ENCODE measurements at regions not wholly inside any gene's neighbourhood (a gene's known extent, or its start where the extent isn't known, plus 50 kb on each side); places are given as distances from the start of the nearest gene placed in this dataset.

DNA sequence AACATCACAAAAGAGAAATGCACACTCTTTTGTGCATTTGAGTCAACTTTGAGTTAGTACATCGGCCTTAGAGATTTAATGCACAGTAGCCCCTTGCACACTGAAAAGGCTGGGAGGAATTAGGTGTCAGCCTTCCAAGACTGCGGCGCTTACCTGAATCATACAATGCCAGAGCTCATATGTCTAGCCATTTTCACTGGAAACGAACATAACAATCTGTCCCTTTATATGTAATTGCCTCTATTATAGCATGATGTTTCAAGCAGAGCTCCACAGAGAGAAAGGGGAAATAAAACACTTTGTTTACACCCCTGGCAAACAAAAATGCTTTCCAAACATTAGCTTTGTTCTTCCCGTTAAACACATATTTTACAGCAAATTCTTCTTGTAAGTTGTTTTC, 315.7 kb upstream of the SLCO3A1 start:
- Mint-ChIP-seq H3K4me3 (ENCODE audit: unreplicated experiment) (no peak overlapping the region), H3K4me1 (ENCODE audit: unreplicated experiment) (no peaks in the 10 kb centered on the region), H3K9me3 (ENCODE audit: unreplicated experiment) (no peaks in the 10 kb centered on the region), H3K36me3 (ENCODE audit: low read depth, unreplicated experiment) (no peaks in the 10 kb centered on the region), H3K27me3 (ENCODE audit: unreplicated experiment) (no peaks in the 10 kb centered on the region), H3K27ac (ENCODE audit: unreplicated experiment) (no peak overlapping the region)
- TF ChIP-seq, protein P1, sequence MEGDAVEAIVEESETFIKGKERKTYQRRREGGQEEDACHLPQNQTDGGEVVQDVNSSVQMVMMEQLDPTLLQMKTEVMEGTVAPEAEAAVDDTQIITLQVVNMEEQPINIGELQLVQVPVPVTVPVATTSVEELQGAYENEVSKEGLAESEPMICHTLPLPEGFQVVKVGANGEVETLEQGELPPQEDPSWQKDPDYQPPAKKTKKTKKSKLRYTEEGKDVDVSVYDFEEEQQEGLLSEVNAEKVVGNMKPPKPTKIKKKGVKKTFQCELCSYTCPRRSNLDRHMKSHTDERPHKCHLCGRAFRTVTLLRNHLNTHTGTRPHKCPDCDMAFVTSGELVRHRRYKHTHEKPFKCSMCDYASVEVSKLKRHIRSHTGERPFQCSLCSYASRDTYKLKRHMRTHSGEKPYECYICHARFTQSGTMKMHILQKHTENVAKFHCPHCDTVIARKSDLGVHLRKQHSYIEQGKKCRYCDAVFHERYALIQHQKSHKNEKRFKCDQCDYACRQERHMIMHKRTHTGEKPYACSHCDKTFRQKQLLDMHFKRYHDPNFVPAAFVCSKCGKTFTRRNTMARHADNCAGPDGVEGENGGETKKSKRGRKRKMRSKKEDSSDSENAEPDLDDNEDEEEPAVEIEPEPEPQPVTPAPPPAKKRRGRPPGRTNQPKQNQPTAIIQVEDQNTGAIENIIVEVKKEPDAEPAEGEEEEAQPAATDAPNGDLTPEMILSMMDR (IDR thresholded peaks at IDR 0.05; ENCODE audit: unreplicated experiment): no peak
- no peak for DNase-seq (ENCODE audit: low spot score)

GRCh38 chr15:91538782-91539181, 314.7 kb upstream of the SLCO3A1 start:
- no peaks in the 10 kb centered on the region for H3K4me1 Mint-ChIP-seq (ENCODE audit: unreplicated experiment)
- no peak for DNase-seq (ENCODE audit: low spot score)
- TF ChIP-seq, protein P1 (IDR thresholded peaks at IDR 0.05; ENCODE audit: unreplicated experiment): no peak
- no peaks in the 10 kb centered on the region for H3K27me3 Mint-ChIP-seq (ENCODE audit: unreplicated experiment)
- H3K36me3 Mint-ChIP-seq (ENCODE audit: low read depth, unreplicated experiment): no peaks in the 10 kb centered on the region
- no peak overlapping the region for H3K4me3 Mint-ChIP-seq (ENCODE audit: unreplicated experiment)
- H3K27ac Mint-ChIP-seq (ENCODE audit: unreplicated experiment): no peak overlapping the region
- no peaks in the 10 kb centered on the region for H3K9me3 Mint-ChIP-seq (ENCODE audit: unreplicated experiment)

DNA sequence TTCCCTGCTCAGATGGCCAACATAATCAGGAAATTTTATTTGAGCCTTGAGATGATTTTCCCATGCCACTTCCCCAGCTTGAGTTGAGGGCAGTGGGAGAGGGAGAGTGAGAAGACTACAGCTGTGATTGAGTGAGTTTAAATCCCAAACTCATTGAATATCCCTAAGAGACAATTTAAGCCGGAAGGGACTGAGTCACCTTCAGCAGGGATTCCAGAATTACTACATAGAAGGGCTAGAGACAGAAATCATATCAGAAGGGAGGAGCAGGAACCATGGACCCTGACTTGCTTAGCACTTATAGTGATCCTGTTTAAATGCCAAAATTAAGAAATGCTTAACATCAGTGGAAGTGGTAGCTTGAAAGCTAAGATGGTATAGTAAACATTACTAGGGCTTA, 312.2 kb upstream of the SLCO3A1 start:
- H3K4me3 Mint-ChIP-seq (ENCODE audit: unreplicated experiment): no peak overlapping the region
- DNase-seq (ENCODE audit: low spot score): no peak
- H3K9me3 Mint-ChIP-seq (ENCODE audit: unreplicated experiment): no peaks in the 10 kb centered on the region
- H3K27me3 Mint-ChIP-seq (ENCODE audit: unreplicated experiment): no peaks in the 10 kb centered on the region
- H3K4me1 Mint-ChIP-seq (ENCODE audit: unreplicated experiment): no peaks in the 10 kb centered on the region
- no peak overlapping the region for H3K27ac Mint-ChIP-seq (ENCODE audit: unreplicated experiment)
- TF ChIP-seq, protein P1 (IDR thresholded peaks at IDR 0.05; ENCODE audit: unreplicated experiment): no peak
- H3K36me3 Mint-ChIP-seq (ENCODE audit: low read depth, unreplicated experiment): no peaks in the 10 kb centered on the region

DNA sequence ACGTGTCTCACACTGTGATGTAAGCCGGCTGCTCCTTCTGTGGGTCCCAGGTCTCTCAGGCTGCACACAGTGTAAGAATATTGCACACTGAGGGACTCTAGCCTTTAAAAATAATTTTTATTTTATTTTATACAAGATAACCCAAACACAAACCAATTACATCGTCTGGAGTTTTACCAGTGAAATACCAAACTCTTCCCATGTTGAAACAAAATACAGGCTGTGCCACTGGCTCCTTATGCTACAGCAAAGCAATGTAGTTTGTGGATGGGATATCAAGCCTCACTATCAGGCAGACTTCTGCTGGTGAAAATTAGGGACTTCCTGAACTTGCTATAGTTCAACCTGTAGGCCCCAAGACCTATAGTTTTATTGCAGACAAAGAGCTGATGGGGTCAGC, 311.3 kb upstream of the SLCO3A1 start:
- no peaks in the 10 kb centered on the region for H3K27me3 Mint-ChIP-seq (ENCODE audit: unreplicated experiment)
- no peak for DNase-seq (ENCODE audit: low spot score)
- H3K27ac Mint-ChIP-seq (ENCODE audit: unreplicated experiment): no peak overlapping the region
- H3K9me3 Mint-ChIP-seq (ENCODE audit: unreplicated experiment): no peaks in the 10 kb centered on the region
- TF ChIP-seq, protein P1 (IDR thresholded peaks at IDR 0.05; ENCODE audit: unreplicated experiment): no peak
- no peak overlapping the region for H3K4me3 Mint-ChIP-seq (ENCODE audit: unreplicated experiment)
- H3K4me1 Mint-ChIP-seq (ENCODE audit: unreplicated experiment): no peaks in the 10 kb centered on the region
- H3K36me3 Mint-ChIP-seq (ENCODE audit: low read depth, unreplicated experiment): no peaks in the 10 kb centered on the region

DNA sequence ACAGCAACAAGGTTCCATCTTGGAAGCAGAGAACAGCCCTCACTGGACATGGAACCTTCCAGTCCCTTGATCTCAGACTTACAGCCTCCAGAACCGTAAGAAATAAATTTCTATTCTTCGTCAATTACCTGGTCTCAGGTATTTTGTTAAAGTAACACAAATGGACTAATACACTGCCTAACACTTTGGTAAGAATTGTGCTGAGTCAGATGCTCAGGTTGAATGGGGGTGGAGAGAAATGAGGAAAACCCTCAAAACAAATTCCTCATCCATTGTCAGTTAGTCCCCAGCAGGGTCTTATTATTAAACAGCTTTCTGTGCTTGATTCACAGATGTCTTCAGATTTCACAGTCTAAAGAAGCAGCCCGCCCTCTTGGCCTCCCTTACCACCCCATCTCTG, 306.2 kb upstream of the SLCO3A1 start:
- Mint-ChIP-seq H3K4me1 (ENCODE audit: unreplicated experiment) (no peaks in the 10 kb centered on the region), H3K4me3 (ENCODE audit: unreplicated experiment) (no peak overlapping the region), H3K36me3 (ENCODE audit: low read depth, unreplicated experiment) (no peaks in the 10 kb centered on the region), H3K27me3 (ENCODE audit: unreplicated experiment) (no peaks in the 10 kb centered on the region), H3K9me3 (ENCODE audit: unreplicated experiment) (no peaks in the 10 kb centered on the region), H3K27ac (ENCODE audit: unreplicated experiment) (no peak overlapping the region)
- DNase-seq (ENCODE audit: low spot score): no peak
- TF ChIP-seq, protein P1 (IDR thresholded peaks at IDR 0.05; ENCODE audit: unreplicated experiment): no peak
